Esophagus muscularis mucosa (tissue), 4 donors: ENCODE measurements at regions not wholly inside any gene's neighbourhood (a gene's known extent, or its start where the extent isn't known, plus 50 kb on each side); places are given as distances from the start of the nearest gene placed in this dataset.

Experiments used
- DNase-seq: peaks from one replicate; pipeline ENCODE4 v3.0.0-alpha.2; 2017; ENCODE audit errors: extremely low spot score
- H3K27ac ChIP-seq, 4 donors: fragments of 200-600 bp; sonication (generic); replicated peaks in 1 of 4; 1 replicate in 3 of 4; 2 replicates in 1 of 4; pipeline ENCODE4 v1.5.1; 2016 to 2019; ENCODE audit warnings: mild to moderate bottlenecking in 1 of 4
- H3K27me3 ChIP-seq, 4 donors: fragments of 200-600 bp; sonication (generic); one replicate each; pipeline versions ENCODE4 v1.5.1 to v1.6.0; 2016 to 2019
- H3K36me3 ChIP-seq, 4 donors: fragments of 200-600 bp; sonication (generic); one replicate each; pipeline ENCODE4 v1.5.1; 2016 to 2019
- H3K4me1 ChIP-seq, 4 donors: fragments of 200-600 bp; sonication (generic); one replicate each; pipeline ENCODE4 v1.5.1; 2016 to 2019
- H3K4me3 ChIP-seq, 4 donors: fragments of 200-600 bp; sonication (generic); 1 replicate in 2 of 4; 2 replicates in 2 of 4; pipeline ENCODE4 v1.5.1; 2016 to 2019; ENCODE audit warnings: mild to moderate bottlenecking in 4 of 4, moderate library complexity in 1 of 4
- H3K9me3 ChIP-seq, 4 donors: fragments of 200-600 bp; sonication (generic); 1 replicate in 3 of 4; 2 replicates in 1 of 4; pipeline ENCODE4 v1.5.1; 2016 to 2019
- EP300 ChIP-seq: sonication (generic); formaldehyde crosslinking; IDR thresholded peaks from one replicate; pipeline ENCODE4 v1.6.1; 2017; ENCODE audit warnings: antibody characterized with exemption
- POLR2A ChIP-seq: fragments of 450-650 bp; IDR thresholded peaks from one replicate; pipeline ENCODE4 v1.6.1; 2017; ENCODE audit warnings: antibody characterized with exemption, moderate library complexity, mild to moderate bottlenecking, low read depth
- POLR2AphosphoS5 ChIP-seq, 2 donors: sonication (generic); formaldehyde crosslinking; IDR thresholded peaks; one replicate each; pipeline ENCODE4 v1.6.1; 2017; ENCODE audit warnings: antibody characterized with exemption in 2 of 2
- WGBS: methylation state at CpG from one replicate; pipeline ENCODE4 v1.1.5; 2018; 5-methylcytosine and 5-hydroxymethylcytosine counted together
- intact Hi-C: fragments of 100-400 bp; cut with DNase I; formaldehyde crosslinking; loops from one replicate; pipeline ENCODE4 v1.15.1; 2023
- TF ChIP-seq, protein P1 (sequence below), 3 experiments: fragments of 200-600 bp in 2 of 3; fragments of 450-650 bp in 1 of 3; sonication (generic) in 2 of 3; IDR thresholded peaks; one replicate each; pipeline ENCODE4 v1.5.1; 2017 to 2019; ENCODE audit warnings: antibody characterized with exemption in 3 of 3, mild to moderate bottlenecking in 2 of 3, moderate library complexity in 1 of 3

DNA sequence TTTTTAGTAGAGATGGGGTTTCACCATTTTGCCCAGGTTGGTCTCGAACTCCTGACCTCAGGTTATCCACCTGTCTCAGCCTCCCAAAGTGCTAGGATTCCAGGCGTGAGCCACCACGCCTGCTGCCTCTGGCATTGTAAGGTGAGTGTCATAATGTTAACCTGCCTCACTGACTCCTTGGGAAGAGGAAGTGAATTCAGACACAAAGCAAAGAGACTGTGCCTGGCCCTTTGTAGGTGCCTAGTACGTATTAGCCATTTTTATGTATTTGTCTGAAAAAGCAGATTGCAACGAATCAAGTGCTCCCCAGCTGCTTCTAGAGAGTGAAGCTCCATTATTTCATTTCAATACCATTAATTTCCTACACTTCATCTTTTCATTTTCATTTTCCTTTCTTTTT lies 260.5 kb downstream of the SAMD5 start:
- 94% methylated on average over 5 of the region's 5 CpGs for WGBS
- H3K27me3 ChIP-seq, result no peaks in the 10 kb centered on the region
- H3K4me3 ChIP-seq, result no peak overlapping the region
- intact Hi-C loops, result no loop called here
- H3K4me1 ChIP-seq, result no peaks in the 10 kb centered on the region
- no peak for DNase-seq
- H3K27ac ChIP-seq, result no peak overlapping the region
- H3K36me3 ChIP-seq, result no peaks in the 10 kb centered on the region
- TF ChIP-seq EP300 (no peak), POLR2A (no peak), POLR2AphosphoS5 (IDR thresholded peaks at IDR 0.05) (no peak)
- TF ChIP-seq, protein P1, sequence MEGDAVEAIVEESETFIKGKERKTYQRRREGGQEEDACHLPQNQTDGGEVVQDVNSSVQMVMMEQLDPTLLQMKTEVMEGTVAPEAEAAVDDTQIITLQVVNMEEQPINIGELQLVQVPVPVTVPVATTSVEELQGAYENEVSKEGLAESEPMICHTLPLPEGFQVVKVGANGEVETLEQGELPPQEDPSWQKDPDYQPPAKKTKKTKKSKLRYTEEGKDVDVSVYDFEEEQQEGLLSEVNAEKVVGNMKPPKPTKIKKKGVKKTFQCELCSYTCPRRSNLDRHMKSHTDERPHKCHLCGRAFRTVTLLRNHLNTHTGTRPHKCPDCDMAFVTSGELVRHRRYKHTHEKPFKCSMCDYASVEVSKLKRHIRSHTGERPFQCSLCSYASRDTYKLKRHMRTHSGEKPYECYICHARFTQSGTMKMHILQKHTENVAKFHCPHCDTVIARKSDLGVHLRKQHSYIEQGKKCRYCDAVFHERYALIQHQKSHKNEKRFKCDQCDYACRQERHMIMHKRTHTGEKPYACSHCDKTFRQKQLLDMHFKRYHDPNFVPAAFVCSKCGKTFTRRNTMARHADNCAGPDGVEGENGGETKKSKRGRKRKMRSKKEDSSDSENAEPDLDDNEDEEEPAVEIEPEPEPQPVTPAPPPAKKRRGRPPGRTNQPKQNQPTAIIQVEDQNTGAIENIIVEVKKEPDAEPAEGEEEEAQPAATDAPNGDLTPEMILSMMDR (IDR thresholded peaks at IDR 0.05), result no peak
- no peaks in the 10 kb centered on the region for H3K9me3 ChIP-seq

DNA sequence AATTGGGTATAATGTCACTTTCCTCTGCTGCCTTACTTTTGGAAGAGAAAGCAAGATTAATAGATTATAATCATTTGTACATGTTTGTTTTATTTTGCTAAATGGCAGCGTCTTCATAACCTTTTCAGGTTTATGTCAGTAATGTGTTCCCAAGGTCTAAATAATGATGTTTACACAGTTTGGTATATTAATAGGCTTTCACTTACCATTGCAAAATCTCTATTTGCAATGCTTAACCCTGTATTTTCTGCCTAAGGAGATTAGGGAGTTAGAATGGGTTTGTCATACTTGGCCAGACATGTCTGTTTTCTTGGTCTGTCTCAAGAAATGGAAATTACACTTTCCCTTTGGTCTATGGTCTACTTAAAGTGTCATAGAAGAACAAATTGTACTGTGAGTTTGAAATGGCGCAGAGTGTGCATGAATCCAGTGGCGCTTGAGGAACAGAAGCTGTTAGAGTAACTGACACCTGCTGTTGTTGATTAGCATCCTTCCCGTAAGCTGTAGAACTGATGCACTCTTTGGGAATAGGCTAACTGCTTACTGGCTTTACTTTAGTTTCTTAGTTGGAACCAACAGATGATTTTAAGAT lies 261.1 kb downstream of the SAMD5 start:
- 68% methylated on average over 4 of the region's 4 CpGs for WGBS
- H3K4me1 ChIP-seq, result no peaks in the 10 kb centered on the region
- no peak overlapping the region for H3K27ac ChIP-seq
- intact Hi-C loops, result no loop called here
- H3K27me3 ChIP-seq, result no peaks in the 10 kb centered on the region
- no peak for TF ChIP-seq POLR2AphosphoS5 (IDR thresholded peaks at IDR 0.05)
- TF ChIP-seq EP300, result no peak
- H3K9me3 ChIP-seq, result no peaks in the 10 kb centered on the region
- H3K36me3 ChIP-seq, result no peaks in the 10 kb centered on the region
- H3K4me3 ChIP-seq, result no peak overlapping the region
- DNase-seq, result no peak

DNA sequence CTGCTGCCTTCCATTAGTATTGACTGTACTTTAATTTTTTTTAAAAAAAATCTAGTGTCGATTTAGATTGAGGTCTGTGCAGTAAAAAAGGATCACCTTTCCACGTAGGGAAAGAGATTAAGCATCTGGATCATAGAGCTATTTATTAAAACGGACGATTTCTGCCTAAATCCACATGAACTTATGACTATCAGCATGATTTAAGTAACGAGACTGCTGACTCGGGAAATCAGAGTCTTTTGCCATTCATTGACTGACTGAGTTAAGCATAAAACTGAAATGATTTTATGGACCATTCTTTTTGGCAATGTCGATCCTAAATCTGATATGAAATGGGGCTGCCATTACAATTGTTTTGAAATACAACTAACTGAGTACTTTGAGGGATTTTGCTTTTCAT lies 261.7 kb downstream of the SAMD5 start:
- H3K27me3 ChIP-seq, result no peaks in the 10 kb centered on the region
- no peak overlapping the region for H3K27ac ChIP-seq
- 89% methylated on average over 7 of the region's 7 CpGs for WGBS
- no peaks in the 10 kb centered on the region for H3K4me1 ChIP-seq
- H3K9me3 ChIP-seq, result no peaks in the 10 kb centered on the region
- no peak for DNase-seq
- intact Hi-C loops, result no loop called here
- H3K36me3 ChIP-seq, result no peaks in the 10 kb centered on the region
- TF ChIP-seq POLR2AphosphoS5 (IDR thresholded peaks at IDR 0.05) (no peak), EP300 (no peak), POLR2A (no peak)
- TF ChIP-seq, protein P1 (IDR thresholded peaks at IDR 0.05), result no peak
- no peak overlapping the region for H3K4me3 ChIP-seq

DNA sequence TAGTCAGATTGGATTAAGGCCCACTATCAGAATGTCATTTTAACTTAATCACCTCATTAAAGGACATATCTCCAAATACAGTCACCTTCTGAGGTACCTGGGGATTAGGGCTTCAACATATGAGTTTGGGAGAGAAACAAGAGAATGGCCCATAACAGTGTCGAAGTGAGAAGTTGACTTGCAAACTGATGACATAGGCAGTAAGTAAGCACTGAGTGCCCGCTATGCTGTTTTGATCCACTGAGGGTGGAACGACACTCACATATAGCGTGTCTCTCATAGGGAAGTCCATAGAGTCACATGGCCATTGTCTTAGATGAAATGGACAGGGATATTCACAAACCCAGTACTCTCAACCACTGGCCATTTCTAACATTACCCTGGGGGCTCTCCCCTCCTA lies 264.2 kb downstream of the SAMD5 start:
- no peaks in the 10 kb centered on the region for H3K9me3 ChIP-seq
- WGBS, result 93% methylated on average over 4 of the region's 4 CpGs
- intact Hi-C loops, result no loop called here
- TF ChIP-seq, protein P1 (IDR thresholded peaks at IDR 0.05), result no peak
- no peak for TF ChIP-seq POLR2A
- TF ChIP-seq POLR2AphosphoS5 (IDR thresholded peaks at IDR 0.05), result no peak
- TF ChIP-seq EP300, result no peak
- H3K27ac ChIP-seq, result no peak overlapping the region
- H3K4me1 ChIP-seq, result no peaks in the 10 kb centered on the region
- H3K27me3 ChIP-seq, result no peaks in the 10 kb centered on the region
- no peak overlapping the region for H3K4me3 ChIP-seq
- DNase-seq, result no peak
- no peaks in the 10 kb centered on the region for H3K36me3 ChIP-seq

DNA sequence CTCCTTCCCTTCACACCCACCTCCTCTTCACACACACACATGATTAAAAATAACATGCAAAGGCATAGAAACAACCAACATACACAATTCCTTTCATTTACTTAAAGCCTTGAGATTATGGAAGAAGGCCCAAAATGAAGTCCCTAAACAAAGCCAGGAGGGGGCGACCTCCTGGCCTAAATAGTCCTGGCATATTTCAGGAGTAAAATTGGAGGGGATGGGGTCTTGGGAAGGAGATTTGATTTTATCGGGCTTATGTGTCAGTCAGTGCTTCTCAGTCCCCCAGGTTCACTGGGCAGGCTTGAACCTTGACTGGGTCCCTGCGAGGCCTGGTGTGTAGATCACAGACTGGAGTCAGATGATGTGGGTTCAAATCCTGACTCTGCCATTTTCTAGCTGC lies 266.4 kb downstream of the SAMD5 start:
- intact Hi-C loops, result no loop called here

More for the DNA sequence above, 266.4 kb downstream of the SAMD5 start:
- no peaks in the 10 kb centered on the region for H3K9me3 ChIP-seq
- H3K4me3 ChIP-seq, result no peak overlapping the region
- H3K27ac ChIP-seq, result no peak overlapping the region
- no peaks in the 10 kb centered on the region for H3K27me3 ChIP-seq
- WGBS, result 80% methylated on average over 3 of the region's 3 CpGs
- H3K36me3 ChIP-seq, result no peaks in the 10 kb centered on the region
- no peak for DNase-seq
- TF ChIP-seq, protein P1 (IDR thresholded peaks at IDR 0.05), result no peak
- TF ChIP-seq EP300 (no peak), POLR2A (no peak), POLR2AphosphoS5 (IDR thresholded peaks at IDR 0.05) (no peak)
- no peaks in the 10 kb centered on the region for H3K4me1 ChIP-seq
